HepG2 (cell line): ENCODE measurements at regions not wholly inside any gene's neighbourhood (a gene's known extent, or its start where the extent isn't known, plus 50 kb on each side); places are given as distances from the start of the nearest gene placed in this dataset.

ENCODE experiments used
- BORCS8-MEF2B ChIP-seq: sonication (generic); formaldehyde crosslinking; IDR thresholded peaks from 2 replicates; pipeline ENCODE4 v1.8.0; 2022; ENCODE audit warnings: mild to moderate bottlenecking, missing genetic modification reagents
- CTCF ChIP-seq: sonication (generic); formaldehyde crosslinking; IDR thresholded peaks from 2 replicates; pipeline ENCODE4 v1.5.0; 2020; ENCODE audit warnings: mild to moderate bottlenecking, missing genetic modification reagents, moderate library complexity
- EZH2 ChIP-seq: conservative IDR thresholded peaks from 2 replicates; pipeline ENCODE4 v1.6.1; 2012; ENCODE audit warnings: mild to moderate bottlenecking, low read depth, low read length, moderate library complexity
- HDAC6 ChIP-seq: fragments of 200-600 bp; sonication (generic); IDR thresholded peaks from 2 replicates; pipeline ENCODE4 v1.7.0; 2017; ENCODE audit warnings: mild to moderate bottlenecking, antibody characterized with exemption, low read length, low read depth
- KDM1A ChIP-seq: IDR thresholded peaks from 2 replicates; pipeline ENCODE4 v1.6.1; 2016; ENCODE audit warnings: missing compliant biosample characterization
- MTF1 ChIP-seq: sonication (generic); formaldehyde crosslinking; IDR thresholded peaks from 2 replicates; pipeline ENCODE4 v1.5.0; 2020; ENCODE audit warnings: missing genetic modification reagents
- SAFB2 ChIP-seq: sonication (generic); formaldehyde crosslinking; IDR thresholded peaks from 2 replicates; pipeline ENCODE4 v1.5.1; 2020; ENCODE audit warnings: missing genetic modification reagents, low read depth, mild to moderate bottlenecking, borderline replicate concordance
- SSRP1 ChIP-seq: IDR thresholded peaks from 2 replicates; pipeline ENCODE4 v1.6.1; 2016; ENCODE audit warnings: control low read depth
- ZBTB8A ChIP-seq: sonication (generic); formaldehyde crosslinking; IDR thresholded peaks from 2 replicates; pipeline ENCODE4 v1.4.0; 2020; ENCODE audit warnings: mild to moderate bottlenecking, low read depth, missing genetic modification reagents, borderline replicate concordance
- ZKSCAN8 ChIP-seq: IDR thresholded peaks from 2 replicates; pipeline ENCODE4 v1.6.1; 2016; ENCODE audit warnings: borderline replicate concordance, missing genetic modification reagents, missing compliant biosample characterization
- ZNF329 ChIP-seq: sonication (generic); formaldehyde crosslinking; IDR thresholded peaks from 2 replicates; pipeline ENCODE4 v1.9.0; 2021; ENCODE audit warnings: low read depth, mild to moderate bottlenecking, missing genetic modification reagents

GRCh38 chr21:16061194-16061593 lies 331.4 kb downstream of the USP25 start:
- no peak for TF ChIP-seq SAFB2 (CRISPR knock-in tag)
- no peak for TF ChIP-seq ZBTB8A
- TF ChIP-seq MTF1 (CRISPR knock-in tag), result no peak
- TF ChIP-seq SSRP1 (CRISPR knock-in tag), result no peak
- TF ChIP-seq ZKSCAN8, result no peak
- no peak for TF ChIP-seq ZNF329
- no peak for TF ChIP-seq CTCF (CRISPR knock-in tag)
- TF ChIP-seq KDM1A (CRISPR knock-in tag), result no peak
- no peak for TF ChIP-seq BORCS8-MEF2B (CRISPR knock-in tag)
- TF ChIP-seq EZH2, result no peak
- no peak for TF ChIP-seq HDAC6
